Glomerular visceral epithelial cell (primary cell): ENCODE measurements at regions not wholly inside any gene's neighbourhood (a gene's known extent, or its start where the extent isn't known, plus 50 kb on each side); places are given as distances from the start of the nearest gene placed in this dataset.
"Not testable (repeated sequence)": the region's sequence is repeated elsewhere in the genome, so short reads cannot be mapped to it uniquely, and the experiment has no call there.

Experiments
- DNase-seq: peaks from one replicate; pipeline ENCODE4 v3.0.0-alpha.2; 2016; ENCODE audit errors: extremely low spot score

DNA sequence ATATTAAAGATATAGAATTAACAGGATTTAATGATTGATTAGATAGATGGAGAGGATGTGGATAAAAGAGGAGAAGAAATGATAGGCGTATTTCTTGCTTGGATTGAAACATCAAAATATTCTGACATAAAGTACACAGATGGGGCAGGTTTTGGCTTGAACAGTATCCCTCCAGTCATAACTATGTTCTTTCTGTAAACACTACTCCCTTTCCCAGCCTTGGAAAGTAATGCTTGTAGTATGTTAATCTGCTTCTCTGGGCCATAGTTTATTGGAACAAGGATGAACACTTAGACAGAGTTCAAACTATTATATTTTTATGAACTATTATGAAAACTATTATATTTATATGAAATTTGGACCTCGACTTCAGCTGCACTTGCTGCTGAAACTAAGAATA, 419.2 kb downstream of the AASDHPPT start:
- DNase-seq: no peak

DNA sequence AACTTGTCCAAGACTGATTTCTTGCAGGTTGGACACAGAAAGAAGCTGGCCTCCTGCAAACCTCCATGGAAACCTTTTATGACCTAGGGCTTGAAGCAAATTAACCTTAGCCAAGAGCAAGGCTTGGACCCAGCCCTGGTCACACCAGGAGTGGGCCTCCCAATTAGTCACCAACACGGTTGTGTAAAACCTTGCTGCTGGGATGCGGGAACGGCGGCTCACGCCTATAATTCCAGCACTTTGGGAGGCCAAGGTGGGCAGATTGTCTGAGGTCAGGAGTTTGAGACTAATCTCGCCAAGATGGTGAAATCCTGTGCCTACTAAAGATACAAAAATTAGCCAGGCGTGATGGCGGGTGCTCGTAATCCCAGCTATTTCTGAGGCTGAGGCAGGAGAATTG, 419.9 kb downstream of the AASDHPPT start:
- DNase-seq: no peak

DNA sequence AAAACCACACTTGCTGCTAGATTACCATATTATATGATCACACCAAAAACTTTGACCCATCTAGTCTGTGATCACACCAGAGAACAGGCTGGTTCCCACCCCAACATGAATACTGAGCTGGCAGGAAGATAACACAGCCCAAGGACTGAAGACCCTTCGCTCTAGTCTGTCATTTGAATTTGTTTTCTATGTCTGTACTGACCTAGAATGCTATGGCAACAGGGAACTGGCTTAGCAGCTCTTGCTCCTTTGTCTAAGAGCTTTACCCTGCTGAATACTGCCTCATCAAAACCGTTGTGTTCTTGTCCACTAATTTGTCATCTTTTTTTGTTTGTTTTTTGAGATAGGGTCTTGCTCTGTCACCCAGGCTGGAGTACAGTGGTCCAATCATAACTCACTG, 420.4 kb downstream of the AASDHPPT start:
- no peak for DNase-seq

DNA sequence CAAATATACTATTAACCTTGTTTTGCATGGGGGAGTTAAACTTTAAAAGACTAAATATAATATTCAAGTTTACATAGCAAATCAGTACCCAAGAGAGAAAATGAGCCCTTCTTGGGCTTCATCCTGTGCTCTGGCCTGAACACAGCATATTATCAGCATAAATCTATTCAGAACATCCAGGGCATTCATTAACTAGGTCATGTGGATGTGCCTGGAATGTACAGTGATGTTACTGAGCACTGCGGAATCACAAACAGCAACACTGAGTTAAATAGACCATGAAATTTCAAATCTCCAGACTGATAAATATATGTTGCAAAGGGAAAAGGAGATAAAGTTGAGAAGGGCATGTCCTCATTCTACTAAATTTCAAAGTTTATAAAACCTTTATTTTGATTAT, 426.4 kb downstream of the AASDHPPT start:
- DNase-seq: peak; percentile 59

DNA sequence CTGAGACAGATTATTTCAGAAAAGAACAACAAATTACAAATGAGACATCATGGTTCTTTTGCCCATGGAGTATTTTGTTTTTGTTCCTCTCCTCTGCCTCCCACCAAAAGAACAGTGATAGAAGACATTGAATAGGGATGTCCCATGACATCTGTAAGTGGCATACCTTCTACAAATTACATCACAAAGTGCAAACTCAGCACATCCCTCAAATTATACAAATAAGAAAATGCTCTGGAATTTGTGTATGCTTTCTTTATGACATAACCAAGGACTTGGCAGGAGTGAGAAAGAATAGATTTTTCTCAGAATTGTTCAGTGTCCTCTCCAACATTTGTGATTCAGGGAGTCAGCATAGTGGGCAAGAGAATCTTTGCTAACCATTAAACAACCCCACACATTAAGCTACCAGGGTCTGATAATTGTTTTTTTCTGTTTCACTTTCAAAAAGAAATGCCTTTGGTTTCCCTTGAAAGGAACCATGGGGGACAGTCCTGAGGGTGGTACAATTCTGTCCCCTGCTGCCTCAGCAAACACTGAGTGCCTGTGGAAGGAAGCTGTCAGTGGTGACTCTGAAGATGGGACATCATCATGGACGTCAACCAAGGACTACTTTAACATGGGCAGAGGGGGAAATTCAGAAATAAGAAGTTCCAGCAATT, 430.3 kb downstream of the AASDHPPT start:
- no peak for DNase-seq

DNA sequence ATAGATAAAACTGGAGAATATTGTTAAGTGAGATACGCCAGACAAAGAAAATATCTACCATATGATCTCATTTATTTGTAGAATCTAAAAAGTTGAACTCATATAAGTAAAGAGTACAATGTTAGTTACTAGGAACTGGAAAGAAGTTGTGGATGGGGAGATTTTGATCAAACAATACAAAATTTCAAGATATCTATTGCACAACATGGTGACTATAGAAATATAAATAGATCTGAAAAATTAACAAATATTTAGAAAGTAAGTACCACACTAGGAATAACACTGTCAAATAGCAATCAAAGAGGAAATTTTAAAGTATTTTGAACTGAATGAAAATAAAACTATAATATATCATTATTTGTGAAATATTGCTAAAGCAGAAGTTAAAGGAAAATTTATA, 437.2 kb downstream of the AASDHPPT start:
- no peak for DNase-seq

DNA sequence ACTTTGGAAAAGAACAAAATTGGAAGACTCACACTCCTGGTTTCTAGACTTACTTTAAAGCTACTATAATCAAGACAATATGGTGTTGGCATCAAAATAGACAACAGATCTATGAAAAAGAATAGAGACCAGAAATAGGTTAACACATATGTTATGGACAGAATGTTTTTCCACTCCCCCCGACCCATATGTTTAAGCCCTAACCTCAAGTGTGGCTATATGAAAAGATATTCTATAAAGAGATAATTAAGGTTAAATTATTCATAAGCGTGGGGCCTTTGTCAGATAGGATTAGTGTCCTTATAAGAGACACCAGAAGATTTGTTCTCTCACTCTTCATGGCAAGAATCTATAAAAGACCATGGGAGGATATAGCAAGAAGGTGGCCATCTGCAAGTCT, 440.0 kb downstream of the AASDHPPT start:
- DNase-seq: no peak

DNA sequence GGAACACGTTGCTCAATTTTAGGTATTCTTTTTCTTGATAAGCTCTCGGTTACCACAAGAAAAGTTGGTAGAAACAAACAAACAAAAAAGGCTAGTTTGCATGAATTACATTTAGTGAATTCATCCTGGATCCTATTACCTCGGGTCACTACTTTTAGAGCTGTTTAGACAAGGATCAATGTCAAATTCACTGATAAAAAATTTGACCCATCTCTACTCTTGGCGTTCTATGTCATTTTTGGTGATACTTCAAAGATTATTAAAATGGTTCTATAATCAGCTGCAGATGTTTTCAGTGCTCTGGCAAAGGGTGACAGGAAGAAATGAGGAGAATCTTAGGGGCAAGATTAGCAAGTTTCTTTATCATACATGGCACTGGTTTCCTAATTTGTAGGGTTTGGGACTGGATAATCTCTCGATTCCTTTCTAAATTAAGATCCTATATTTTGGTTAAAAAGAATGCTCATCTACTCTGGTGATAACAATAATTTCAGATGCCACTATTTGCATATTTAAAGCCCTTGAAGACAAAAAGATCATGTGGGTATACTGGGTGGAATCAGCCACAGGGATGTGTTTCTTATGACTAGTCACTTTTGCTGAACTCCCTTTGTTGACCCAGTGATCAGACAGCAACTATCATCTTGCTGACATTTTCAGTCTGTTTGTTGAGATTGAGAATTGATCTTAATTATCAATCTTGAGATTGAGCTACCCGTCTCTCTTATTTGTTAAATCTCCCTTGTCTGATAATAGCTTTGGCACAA, 442.9 kb downstream of the AASDHPPT start:
- no peak for DNase-seq

DNA sequence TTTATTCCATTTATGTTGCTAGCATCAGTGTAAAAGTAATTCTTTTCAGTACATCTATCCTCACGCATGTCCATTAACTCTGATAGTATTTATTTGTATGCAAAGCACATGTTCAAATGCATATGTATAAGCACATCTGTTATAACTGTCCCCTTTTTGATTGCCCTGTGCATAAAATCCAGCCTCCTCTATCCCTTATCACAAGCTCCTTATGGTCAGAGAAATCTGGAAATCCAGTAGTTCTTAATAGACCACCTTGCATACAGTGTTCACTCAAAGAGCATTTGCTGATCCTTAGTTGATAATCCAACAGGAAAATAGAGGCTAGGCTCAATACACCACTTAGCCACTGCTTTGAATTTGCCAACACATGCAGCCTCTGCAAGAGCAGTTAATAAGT, 443.5 kb downstream of the AASDHPPT start:
- DNase-seq: no peak

DNA sequence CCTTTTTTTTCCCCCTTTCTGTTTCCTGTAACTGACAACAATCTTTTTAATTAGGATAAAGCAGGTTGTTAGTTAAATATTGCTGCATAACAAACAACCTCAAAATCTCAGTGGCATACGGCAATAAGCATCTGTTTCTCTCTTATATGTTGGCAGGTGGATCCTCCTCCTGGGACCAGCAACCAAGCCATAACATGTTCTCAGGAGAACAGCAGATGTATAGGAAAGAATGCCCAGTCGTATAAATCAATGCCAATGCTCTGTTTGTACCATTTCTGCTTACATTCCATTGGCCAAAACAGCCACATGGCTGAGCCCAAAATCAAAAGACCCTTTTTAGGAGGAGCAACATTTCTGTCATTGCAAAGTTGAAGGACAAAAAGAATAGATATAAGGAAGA, 445.7 kb downstream of the AASDHPPT start:
- no peak for DNase-seq

DNA sequence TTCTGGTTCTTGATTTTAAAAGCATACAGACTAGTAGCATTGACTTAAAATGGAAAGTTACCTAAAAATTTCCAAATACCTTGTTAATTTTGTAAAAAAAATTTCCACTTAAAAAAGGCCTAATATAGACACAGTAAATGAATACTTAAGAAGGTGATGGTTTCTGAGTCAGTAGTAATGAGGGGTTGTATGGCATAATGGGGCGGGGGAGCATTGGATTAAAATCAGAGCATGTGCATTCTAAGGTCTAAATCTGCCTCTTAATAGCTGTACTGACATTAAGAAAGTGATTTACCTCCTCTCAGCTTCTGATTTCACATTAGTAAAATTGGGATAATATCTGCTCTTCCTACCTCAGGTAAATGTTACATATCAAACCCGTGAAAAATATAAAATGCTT, 446.5 kb downstream of the AASDHPPT start:
- no peak for DNase-seq

DNA sequence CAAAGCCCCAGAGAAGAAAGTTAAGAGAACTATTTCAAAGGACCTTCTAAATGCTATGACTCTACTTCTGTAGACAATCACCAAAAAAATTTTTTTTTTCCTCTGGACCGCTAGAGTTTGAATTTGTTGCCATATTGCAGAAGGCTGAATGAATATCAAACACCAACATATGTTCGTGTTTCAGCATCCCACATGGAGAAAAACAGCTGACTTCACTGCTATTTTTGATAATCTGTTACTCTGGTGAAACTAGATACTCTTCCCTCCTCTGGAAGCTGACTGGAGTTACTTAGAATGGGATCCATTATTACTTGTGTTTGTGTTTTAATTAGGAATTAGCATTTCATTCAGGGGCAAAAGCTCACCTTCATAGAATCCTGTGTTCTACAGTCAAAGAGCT, 447.0 kb downstream of the AASDHPPT start:
- DNase-seq: no peak

DNA sequence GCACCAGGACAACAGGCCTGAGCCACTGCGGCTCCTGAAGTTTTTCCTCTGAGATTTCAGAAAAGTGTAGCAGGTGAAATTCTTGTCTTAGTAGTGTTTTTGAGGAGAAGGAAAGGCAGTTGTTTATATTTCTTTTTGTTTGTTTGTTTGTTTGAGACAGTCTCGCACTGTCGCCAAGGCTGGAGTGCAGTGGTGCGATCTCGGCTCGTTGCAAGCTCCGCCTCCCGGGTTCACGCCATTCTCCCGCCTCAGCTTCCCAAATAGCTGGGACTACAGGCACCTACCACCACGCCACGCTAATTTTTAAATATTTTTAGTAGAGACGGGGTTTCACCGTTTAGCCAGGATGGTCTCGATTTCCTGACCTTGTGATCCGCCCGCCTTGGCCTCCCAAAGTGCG, 454.2 kb downstream of the AASDHPPT start:
- not testable (repeated sequence) for DNase-seq

DNA sequence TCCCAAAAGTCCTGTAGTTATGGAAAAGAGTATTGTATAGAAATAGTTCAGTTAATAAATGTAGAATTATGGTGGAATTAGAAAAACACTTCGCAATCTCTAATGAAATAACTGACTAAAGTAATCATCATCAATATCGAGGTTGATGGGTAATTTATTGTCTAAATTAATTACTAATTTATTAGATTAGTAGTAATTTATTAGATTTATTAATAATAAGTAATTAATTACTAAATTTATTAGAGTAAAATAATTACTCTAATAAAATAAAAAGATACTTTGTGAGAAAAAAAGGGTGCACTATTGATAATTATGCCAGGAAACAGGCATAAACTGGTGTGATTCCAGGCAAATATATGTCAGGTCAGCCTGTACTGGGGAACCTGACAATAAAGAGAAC, 455.6 kb downstream of the AASDHPPT start:
- no peak for DNase-seq

DNA sequence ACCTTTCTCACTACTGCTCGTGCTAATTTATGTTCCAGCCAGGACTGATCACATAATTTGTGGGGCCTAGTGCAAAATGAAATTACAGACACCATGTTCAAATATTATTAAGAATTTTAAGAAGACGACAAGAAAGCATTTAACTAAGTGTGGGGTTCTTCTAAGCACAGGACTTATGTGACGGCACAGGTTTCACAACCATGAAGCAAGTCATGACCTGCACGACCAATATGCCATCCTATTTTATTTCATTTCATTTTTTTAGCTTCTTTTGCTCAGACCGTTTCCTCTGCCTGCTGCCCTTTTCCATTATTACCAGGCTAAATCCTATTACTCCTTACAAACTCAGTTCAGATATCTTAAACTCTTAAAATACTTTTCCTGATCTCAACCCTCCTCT, 462.5 kb downstream of the AASDHPPT start:
- DNase-seq: no peak

DNA sequence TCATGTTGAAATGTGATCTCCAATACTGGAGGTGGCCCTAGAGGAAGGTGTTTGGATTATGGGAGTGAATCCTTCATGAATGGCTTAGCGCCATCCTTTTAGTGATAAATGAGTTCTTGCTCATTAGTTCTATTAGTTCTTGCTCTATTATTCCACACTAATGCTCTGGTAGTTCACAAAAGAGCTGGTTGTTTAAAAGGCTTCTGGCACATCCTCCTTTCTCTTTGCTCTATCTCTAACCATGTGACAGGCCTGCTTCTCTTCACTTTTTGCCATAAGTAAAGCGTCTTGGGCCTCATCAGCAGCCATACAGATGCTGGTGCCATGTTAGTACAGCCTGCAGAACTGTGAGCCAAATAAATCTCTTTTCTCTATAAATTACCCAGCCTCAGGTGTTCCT, 469.9 kb downstream of the GUCY1A2 start:
- DNase-seq: no peak

DNA sequence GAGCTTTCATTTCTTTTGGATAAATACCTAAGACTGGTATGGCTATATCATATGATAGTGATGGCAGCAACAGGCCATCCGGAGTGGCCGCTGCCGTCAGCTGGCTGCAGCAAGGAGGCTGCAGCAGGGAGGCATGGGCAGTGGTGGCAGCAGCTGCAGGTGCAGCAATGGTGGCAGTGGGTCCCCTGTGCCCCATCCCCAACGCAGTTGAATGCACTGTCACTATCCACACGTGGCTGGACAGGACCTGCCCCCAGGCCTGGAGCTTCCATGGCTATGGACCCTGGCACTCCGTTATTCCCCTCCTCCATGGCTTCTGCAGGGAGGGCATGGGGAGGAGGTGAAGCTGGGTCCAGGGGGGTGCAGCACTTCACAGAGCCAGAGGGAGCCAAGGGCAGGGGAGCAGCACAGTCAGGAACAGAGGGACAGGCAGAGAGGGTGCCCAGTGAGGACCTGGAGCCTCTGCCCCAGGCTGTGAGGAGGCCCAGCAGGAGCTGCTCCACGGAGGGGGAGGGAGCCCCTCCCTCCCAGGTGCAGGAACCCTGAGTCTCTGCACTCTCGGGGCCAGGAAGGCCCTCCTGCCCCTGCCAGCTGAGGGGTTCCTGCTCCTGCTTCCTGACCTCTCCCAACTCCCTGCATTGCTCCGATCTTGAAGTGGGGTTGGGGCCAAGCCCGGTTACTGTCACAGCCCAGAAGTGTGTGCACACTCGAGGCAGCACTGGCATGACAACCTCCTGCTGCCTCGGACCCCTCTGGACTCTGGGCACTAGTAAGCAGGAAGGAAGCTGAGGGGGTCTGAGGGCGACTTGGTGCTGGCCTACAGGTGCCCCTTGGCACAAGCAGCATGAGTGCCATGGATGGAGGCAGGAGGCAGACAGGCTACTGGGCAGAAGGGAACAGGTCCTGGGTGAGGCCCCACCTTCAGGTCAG, 466.3 kb downstream of the GUCY1A2 start:
- no peak for DNase-seq

DNA sequence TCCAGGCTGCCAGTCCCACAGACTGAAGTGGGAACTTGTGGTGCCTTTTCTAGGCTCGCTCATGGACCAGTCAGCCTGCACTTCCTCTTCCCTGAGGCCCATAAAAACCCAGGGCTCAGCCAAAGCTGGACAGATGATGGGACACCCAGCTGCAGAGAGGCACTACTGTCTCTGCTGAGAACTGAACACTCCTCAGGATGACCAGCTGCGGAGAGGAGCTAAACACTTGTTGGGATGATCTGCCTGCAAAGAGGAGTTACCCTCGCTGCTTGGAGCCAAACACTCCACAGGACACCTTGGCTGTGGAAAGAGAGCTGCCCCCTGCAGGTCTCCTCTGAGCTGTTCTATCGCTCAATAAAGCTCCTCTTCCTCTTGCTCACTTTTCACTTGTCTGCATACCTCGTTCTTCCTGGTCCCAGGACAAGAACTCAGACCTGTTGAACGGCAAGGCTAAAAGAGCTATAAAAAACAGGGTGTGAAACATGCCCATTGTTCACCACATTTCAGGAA, 465.5 kb downstream of the GUCY1A2 start:
- no peak for DNase-seq

DNA sequence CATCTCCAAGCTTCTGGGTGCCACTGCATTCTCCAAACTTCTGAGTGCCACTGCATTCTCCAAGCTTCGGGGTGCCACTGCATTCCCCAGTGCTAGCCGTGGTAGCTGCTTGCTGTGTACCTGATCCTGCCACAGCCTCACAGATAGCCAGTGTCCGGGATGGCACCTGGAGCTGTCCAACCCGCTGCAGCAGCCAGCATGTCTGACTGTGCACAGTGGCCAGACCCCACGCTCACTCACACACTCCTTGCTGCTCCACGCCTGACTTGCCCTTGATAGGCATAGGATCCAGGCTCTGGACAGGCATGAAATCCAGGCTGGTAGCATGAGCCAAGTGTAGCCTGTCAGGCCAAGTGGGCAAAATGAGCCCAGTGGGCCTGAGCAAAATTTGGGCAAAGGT, 465.0 kb downstream of the GUCY1A2 start:
- DNase-seq: no peak

DNA sequence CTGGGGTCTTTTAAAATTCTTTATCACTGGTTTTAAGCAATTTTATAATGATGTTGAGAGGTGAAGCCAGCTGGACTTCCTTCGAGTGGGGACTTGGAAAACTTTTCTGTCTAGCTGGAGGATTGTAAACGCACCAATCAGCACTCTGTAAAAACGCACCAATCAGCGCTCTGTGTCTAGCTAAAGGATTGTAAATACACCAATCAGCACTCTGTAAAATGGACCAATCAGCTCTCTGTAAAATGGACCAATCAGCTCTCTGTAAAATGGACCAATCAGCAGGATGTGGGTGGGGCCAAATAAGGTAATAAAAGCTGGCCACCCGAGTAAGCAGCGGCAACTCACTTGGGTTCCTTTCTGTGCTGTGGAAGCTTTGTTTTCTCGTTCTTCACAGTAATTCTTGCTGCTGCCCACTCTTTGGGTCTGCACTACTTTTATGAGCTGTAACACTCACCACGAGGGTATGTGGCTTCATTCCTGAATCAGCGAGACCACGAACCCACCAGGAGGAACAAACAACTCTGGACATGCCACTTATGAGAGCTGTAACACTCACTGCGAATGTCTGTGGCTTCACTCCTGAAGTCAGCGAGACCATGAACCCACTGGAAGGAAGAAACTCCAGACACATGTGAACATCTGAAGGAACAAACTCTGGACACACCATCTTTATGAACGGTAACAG, 462.6 kb downstream of the GUCY1A2 start:
- not testable (repeated sequence) for DNase-seq

DNA sequence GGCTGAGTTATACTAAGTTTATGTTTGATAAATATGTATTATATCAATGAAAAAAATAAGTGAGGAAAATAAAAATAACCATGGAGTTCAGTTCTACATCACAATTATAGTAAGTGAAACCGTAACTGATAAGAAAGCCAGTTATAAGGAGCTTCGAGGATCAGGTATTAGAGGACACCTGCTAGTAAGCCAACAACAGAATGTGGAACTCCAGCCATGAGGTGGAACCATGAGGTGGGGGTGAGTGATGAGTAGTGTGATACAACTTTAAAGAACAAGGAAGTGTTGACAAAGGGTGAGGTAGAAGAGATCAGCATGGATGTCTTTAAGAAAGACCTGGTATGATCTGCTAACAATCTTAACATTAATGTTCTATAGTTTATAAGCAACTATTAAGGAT, 452.9 kb downstream of the GUCY1A2 start:
- no peak for DNase-seq

DNA sequence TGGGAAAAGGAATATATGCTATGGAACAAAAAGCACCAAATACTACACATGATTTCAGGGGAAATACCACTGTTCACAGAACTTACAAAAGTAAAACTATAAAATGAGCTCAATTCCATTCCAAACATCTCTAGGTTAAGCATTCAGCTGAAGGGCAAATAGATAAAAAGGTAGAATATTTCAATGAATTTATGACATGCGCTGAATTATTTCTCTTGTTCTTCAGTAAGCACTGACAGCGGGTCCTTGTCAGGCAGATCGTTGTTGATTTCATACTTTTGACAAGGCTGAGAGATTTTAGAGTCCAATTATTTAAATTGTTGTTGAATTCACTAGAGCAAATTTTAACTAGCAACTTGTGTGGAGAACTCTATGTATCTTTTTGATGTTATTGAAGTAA, 449.6 kb downstream of the GUCY1A2 start:
- no peak for DNase-seq
